ENCODE measurements at regions not wholly inside any gene's neighbourhood (a gene's known extent, or its start where the extent isn't known, plus 50 kb on each side); places are given as distances from the start of the nearest gene placed in this dataset.

- CTCF ChIA-PET = no interaction called here
- Mint-ChIP-seq H3K9me3 (ENCODE audit: insufficient read depth) (peaks cover 6% of the 10 kb centered on the region), H3K27ac (no peak overlapping the region), H3K4me1 (no peaks in the 10 kb centered on the region), H3K4me3 (no peak overlapping the region), H3K27me3 (peaks cover 8% of the 10 kb centered on the region)
- no peaks in the 10 kb centered on the region for H4K20me1 ChIP-seq (ENCODE audit: control insufficient read depth, insufficient read depth, low read length, poor library complexity, severe bottlenecking)
- H3K9me3 ChIP-seq (ENCODE audit: control extremely low read depth in 1 of 3, control insufficient read depth in 2 of 3, insufficient read depth in 1 of 3, low read length in 2 of 3) = no peaks in the 10 kb centered on the region
- ATAC-seq (ENCODE audit: low read depth) = no peak
- WGBS (ENCODE audit: insufficient coverage) = 87% methylated on average over 5 of the region's 8 CpGs
- H2AFZ ChIP-seq (ENCODE audit: insufficient read depth, low read depth, low read length, poor library complexity, severe bottlenecking) = no peak overlapping the region
- H3K27me3 ChIP-seq (replicated peaks in 1 of 4; ENCODE audit: control extremely low read depth in 1 of 4, control insufficient read depth in 3 of 4, insufficient read depth in 4 of 4, low read length in 3 of 4) = peaks cover 0 to 2% (median 0%) of the 10 kb centered on the region in 4 experiments
- H3K4me1 ChIP-seq (ENCODE audit: control insufficient read depth in 2 of 2, insufficient read depth in 2 of 2, low read length in 2 of 2) = no peaks in the 10 kb centered on the region
- no peak overlapping the region for H3K4me2 ChIP-seq (replicated peaks; ENCODE audit: low read depth, low read length, poor library complexity, severe bottlenecking)
- intact Hi-C loops (cut with micrococcal nuclease) = no loop called here
- TF ChIP-seq CTCF (IDR thresholded peaks at IDR 0.05) (no peak), EZH2 (IDR thresholded peaks at IDR 0.05; ENCODE audit: borderline replicate concordance, insufficient read depth, low read depth, low read length, poor library complexity, severe bottlenecking) (no peak)
- POLR2A ChIA-PET = no interaction called here
- H3K4me3 ChIP-seq (ENCODE audit: control extremely low read depth in 1 of 5, extremely low read depth in 1 of 5, insufficient read depth in 1 of 5, low read depth in 2 of 5, low read length in 4 of 5) = no peak overlapping the region
- no peak overlapping the region for H3K9ac ChIP-seq (ENCODE audit: low read length)
- H3K27ac ChIP-seq (ENCODE audit: low read length in 2 of 2) = no peak overlapping the region
- no peaks in the 10 kb centered on the region for H3K79me2 ChIP-seq (ENCODE audit: control insufficient read depth, insufficient read depth, low read length)
- DNase-seq = no peak
- no peaks in the 10 kb centered on the region for H3K36me3 ChIP-seq (replicated peaks in 1 of 2; ENCODE audit: control extremely low read depth in 1 of 2, control insufficient read depth in 1 of 2, extremely low read depth in 1 of 2, insufficient read depth in 2 of 2, low read length in 1 of 2)
Measured at GRCh38 chr2:158893026-158893425, 75.4 kb upstream of the TANC1 start.

- Histone ChIP-seq H3K9me3 (ENCODE audit: control extremely low read depth in 1 of 3, control insufficient read depth in 2 of 3, insufficient read depth in 1 of 3, low read length in 2 of 3) (no peaks in the 10 kb centered on the region), H3K9ac (ENCODE audit: low read length) (no peak overlapping the region), H4K20me1 (ENCODE audit: control insufficient read depth, insufficient read depth, low read length, poor library complexity, severe bottlenecking) (no peaks in the 10 kb centered on the region), H3K4me1 (ENCODE audit: control insufficient read depth in 2 of 2, insufficient read depth in 2 of 2, low read length in 2 of 2) (no peaks in the 10 kb centered on the region), H2AFZ (ENCODE audit: insufficient read depth, low read depth, low read length, poor library complexity, severe bottlenecking) (no peak overlapping the region), H3K27ac (ENCODE audit: low read length in 2 of 2) (no peak overlapping the region), H3K27me3 (replicated peaks in 1 of 4; ENCODE audit: control extremely low read depth in 1 of 4, control insufficient read depth in 3 of 4, insufficient read depth in 4 of 4, low read length in 3 of 4) (peaks cover 0 to 2% (median 0%) of the 10 kb centered on the region in 4 experiments), H3K36me3 (replicated peaks in 1 of 2; ENCODE audit: control extremely low read depth in 1 of 2, control insufficient read depth in 1 of 2, extremely low read depth in 1 of 2, insufficient read depth in 2 of 2, low read length in 1 of 2) (no peaks in the 10 kb centered on the region), H3K4me2 (replicated peaks; ENCODE audit: low read depth, low read length, poor library complexity, severe bottlenecking) (no peak overlapping the region), H3K79me2 (ENCODE audit: control insufficient read depth, insufficient read depth, low read length) (no peaks in the 10 kb centered on the region), H3K4me3 (ENCODE audit: control extremely low read depth in 1 of 5, extremely low read depth in 1 of 5, insufficient read depth in 1 of 5, low read depth in 2 of 5, low read length in 4 of 5) (no peak overlapping the region)
- Mint-ChIP-seq H3K4me1 (no peaks in the 10 kb centered on the region), H3K27ac (no peak overlapping the region), H3K4me3 (no peak overlapping the region), H3K9me3 (ENCODE audit: insufficient read depth) (peaks cover 6% of the 10 kb centered on the region), H3K27me3 (peaks cover 8% of the 10 kb centered on the region)
- ATAC-seq (ENCODE audit: low read depth) (no peak), DNase-seq (no peak)
- CTCF ChIA-PET = no interaction called here
- intact Hi-C loops (cut with micrococcal nuclease) = no loop called here
- TF ChIP-seq CTCF (IDR thresholded peaks at IDR 0.05) = no peak
- TF ChIP-seq EZH2 (IDR thresholded peaks at IDR 0.05; ENCODE audit: borderline replicate concordance, insufficient read depth, low read depth, low read length, poor library complexity, severe bottlenecking) = no peak
- POLR2A ChIA-PET = no interaction called here
- 100% methylated on average over 2 of the region's 2 CpGs for WGBS (ENCODE audit: insufficient coverage)
Measured at GRCh38 chr2:158893474-158893873, 75.0 kb upstream of the TANC1 start.

Measured in B cell (primary cell).